SH-SY5Y (cell line): ENCODE measurements at regions not wholly inside any gene's neighbourhood (a gene's known extent, or its start where the extent isn't known, plus 50 kb on each side); places are given as distances from the start of the nearest gene placed in this dataset.

Source experiments
- GATA2 ChIP-seq: IDR thresholded peaks from 2 replicates; pipeline ENCODE4 v1.6.1; 2011; ENCODE audit warnings: mild to moderate bottlenecking, low read depth, low read length
- GATA3 ChIP-seq: IDR thresholded peaks from 2 replicates; pipeline ENCODE4 v1.6.1; 2011; ENCODE audit warnings: low read depth, mild to moderate bottlenecking, low read length, moderate library complexity

DNA sequence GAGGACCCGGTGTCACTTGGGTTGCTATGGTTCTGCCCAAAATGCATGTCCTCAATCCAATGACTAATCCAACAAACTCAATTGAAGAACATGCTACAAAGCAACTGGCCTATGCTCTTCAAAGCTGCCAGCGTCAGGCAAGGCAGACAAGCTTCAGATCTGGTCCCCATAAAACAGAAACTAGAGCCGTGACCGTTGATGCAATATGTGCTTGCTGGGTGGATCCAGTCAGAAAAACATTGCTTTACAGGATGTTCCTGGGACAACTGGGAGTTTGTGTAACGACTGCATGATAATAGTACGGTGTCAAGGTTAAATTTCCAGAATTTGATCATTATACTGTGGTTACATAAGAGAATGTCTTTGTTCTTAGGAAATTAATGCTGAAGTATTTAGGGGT, 120.7 kb upstream of the CTBP2 start:
- TF ChIP-seq GATA2 (no peak), GATA3 (no peak)
